IPS-NIHi11 (cell line): ENCODE measurements at regions not wholly inside any gene's neighbourhood (a gene's known extent, or its start where the extent isn't known, plus 50 kb on each side); places are given as distances from the start of the nearest gene placed in this dataset.

Source experiments
- DNase-seq: peaks from one replicate; pipeline ENCODE4 v3.0.0; 2012; ENCODE audit warnings: mixed read lengths, low spot score

DNA sequence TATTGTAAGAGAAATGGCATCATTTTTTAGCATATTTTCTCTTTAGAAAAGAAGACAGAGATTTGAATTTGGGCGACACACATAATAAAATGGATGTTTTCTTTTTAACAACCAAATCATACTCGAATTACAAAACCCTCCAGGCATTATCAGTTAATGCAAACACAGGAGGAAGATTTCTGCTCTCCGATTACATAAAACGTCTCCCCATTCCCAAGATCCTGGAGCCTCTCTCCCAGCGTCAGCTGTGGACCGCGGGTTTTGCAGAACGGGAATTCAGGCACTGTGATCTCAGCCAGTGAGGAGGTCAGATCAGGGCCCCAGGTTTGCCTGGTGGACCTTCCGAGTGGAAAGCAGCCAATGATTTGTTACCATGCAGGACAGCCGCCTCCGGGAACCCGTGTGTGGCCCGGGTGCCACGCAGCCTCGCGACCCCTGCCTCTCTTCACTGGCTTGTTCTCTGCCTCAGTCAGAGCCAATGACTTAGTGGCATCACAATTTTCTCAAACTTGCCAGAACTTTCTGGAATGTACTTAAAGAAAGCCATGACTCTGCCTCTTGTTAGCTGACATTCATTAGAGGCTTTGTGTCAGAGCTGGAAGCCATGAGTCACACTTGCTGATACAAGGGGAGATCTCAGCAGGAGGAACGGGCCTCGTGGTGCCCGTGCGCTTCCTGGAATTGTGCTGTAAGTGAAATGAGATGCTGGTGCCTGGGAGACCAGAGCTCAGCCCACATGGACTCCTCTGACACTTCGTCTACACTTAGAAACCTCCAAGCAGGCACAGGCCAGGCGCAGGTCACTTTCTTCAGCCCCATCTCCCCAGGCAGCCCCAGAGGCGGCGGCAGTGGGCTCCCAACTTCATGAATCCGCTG, 246.1 kb downstream of the KLF6 start:
- DNase-seq = no peak

DNA sequence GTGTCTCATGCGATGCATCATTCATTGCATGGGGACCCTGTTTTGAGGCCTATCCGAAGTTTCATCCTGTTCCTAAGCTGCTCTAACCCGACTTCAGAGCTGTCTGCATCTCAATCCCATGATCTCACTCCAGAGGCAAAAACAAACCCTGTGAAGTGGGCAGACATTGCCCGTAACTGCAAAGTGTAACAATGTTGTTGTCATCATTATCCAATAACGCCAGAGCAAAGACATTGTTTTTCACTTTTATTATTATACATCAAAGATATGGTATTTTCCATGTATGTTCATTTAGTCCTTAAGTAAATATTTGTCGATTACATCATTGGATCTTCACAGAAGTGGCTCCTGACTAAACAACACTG, 246.7 kb downstream of the KLF6 start:
- DNase-seq = no peak

DNA sequence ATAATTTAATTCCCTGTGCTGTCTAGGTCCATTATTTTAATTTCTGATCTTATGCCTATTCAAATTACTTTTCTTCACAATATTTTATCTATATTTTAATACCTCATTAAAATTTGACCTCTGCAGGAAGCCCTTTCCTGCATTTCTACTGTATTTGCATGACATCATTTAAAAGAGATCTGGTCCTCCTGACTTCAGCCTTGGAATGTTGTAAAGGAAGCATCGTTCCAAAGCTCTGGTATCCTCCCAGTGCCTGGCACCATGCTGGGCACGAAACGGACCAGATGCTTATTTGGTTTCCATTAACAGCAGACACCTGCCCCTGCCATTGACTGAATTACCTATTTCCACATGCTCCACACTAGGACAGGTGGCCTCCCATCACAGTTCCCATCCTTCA, 247.5 kb downstream of the KLF6 start:
- DNase-seq = no peak

DNA sequence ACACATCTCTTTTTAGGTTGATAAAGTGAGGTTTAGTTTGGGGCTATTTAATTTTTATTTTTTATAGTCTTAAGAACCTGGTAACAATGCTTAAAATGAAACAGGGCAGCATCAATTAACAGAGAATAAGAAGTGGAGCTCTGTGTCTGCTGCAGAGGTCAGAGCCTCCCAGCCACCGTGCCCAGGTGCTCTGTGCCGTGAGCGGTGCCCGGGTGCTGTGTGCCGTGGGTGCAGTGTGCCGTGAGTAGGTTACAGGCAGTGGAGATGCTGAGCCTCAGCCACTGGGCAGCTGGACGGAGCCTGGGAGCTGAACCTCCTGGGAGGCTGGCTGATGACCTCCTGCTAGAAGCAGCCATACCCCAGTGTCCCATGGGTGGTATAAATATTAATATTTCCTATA, 250.0 kb downstream of the KLF6 start:
- no peak for DNase-seq

DNA sequence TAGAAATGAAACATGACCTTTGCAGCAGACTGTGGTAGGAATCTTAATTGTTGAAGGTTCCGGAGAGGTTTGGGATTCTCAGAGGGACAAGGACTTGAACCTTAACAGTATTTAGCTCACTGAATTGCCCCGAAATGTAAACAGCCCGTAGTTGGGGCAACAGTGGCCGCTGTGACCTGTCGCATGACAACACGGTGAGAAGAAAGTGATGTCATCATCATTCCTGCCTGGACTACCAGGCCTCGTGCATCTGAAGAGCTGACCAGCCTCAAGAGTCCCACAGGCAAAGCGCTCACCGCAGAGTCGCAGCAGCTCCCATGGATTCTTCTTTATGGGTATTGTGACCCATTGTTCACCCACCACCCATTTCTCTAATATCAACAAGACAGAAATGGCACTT, 250.6 kb downstream of the KLF6 start:
- no peak for DNase-seq

DNA sequence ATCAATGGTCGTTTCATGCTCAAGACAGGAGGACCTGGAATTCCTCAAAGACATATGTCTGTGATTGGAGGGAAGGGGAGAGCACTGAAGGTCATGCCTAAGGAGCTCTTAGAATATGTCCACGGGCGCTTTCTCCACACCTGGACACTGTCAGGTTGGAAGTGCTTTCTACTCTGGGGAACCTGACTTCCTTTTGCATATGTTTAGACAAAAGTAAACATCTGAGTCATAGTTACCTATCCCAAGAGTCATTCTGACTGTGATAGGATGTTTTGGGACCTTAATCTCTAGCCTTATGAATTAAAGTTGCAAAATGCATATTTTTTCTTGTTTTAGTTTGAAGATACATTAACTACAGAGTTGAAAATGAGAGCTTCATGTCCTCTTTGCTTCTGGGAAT, 251.7 kb downstream of the KLF6 start:
- DNase-seq = no peak

DNA sequence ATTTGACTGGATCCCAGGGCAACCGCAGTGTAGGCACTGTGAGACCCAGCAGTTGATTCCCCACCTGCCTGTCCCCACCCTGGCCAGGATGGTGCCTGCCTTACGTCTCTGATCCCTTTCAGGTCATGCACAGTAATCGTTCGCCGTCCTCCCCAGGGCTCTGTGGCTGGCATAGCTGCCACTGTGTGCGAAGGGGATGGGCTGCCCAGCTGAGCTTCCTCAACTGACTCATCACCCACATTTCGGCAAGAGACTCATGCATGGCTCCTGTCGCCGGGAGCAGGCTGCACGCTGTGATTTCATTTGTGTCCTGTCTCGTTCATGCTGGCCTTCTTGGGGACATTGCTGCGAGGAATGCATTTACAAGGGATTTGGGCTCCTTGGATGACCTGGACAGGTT, 252.4 kb downstream of the KLF6 start:
- no peak for DNase-seq

DNA sequence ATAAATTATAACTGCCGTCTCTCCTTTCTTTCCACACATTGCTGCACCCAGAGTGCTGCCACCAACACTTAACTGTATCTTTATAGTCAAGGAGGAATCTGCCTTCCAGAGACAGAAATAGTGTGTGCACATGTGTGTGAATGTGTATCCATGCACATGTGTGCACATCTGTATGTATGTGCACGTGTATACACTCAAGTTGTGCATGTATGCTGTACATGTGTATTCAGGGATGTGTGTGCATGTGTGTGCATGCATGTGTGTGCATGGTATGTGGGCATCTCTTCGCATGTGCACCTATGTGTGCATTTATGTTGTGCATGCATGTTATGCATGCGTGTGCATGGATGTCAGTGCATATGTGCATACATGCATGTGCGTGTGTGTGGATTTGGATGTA, 253.3 kb downstream of the KLF6 start:
- no peak for DNase-seq

DNA sequence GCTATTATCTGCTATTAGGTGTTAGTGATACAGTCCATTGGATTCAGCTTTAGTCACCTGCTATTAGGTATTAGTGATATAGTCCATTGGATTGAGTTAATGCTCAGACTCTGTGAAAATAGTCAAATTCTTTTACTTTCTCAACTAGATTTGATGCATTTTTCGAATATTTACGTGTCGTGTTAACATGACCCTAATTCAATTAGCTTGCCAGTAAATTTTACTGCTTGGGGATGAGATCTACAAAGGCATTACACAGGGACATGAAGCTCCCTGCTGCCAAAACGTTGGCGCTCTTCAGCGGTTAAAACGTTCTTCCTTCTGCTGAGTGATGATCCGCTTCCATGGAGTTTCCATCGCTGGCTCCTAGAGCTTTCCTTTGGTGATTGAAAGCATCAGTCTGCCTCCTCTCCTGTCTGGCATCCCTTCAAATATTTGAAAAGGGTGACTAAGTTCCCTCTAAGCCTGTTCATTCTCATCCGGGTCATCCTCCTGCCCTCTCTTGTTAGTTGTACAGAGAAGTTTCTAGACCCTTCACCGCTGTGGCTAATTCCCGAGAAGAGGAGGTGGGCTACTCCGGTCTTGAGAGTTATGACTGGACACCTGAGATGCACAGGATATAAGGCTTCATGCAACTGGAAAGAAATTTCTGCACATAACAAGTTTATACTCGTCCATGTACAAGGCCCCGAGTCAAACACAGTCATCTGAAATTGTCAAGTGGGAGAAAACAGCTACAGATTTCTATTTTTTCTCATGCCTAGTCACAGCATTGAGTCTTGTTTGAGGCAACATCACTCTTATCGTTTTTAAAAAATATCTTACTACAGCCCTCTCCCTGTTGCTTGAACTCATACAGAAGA, 254.0 kb downstream of the KLF6 start:
- no peak for DNase-seq

DNA sequence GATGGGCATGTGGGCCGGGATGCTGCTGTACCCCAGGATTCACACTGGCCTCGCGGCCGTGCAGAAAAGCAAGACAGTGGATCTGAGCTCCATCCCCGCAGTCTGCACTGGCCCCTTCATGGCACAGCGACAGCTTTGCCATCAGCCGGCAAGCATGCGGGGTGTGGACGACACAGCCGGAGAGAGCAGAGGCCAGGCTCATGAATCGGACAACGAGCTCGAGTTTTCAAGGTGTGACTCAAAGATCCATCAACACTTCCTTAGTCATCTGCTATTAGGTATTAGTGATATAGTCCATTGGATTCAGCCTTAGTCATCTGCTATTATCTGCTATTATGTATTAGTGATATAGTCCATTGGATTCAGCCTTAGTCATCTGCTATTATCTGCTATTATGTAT, 254.7 kb downstream of the KLF6 start:
- no peak for DNase-seq

DNA sequence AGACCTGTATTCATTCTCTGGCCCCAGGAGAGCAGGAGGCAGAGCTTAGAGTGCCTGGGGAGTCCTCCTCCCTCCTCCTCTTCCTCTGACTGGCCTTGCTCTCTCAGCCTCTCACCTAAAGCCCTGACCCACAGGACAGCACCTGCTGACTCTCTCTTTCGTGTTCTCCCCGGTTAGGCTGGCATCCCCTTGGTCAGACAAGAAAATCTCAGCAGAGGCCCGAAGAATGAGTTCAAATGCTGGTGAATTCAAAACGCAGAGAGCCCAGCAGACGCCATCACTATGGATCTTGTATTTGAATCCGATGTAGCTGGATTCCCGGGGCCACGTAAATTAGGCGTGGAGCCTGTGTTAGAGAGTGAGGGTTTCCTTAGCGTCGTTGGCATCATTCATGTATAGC, 255.3 kb downstream of the KLF6 start:
- DNase-seq = no peak

DNA sequence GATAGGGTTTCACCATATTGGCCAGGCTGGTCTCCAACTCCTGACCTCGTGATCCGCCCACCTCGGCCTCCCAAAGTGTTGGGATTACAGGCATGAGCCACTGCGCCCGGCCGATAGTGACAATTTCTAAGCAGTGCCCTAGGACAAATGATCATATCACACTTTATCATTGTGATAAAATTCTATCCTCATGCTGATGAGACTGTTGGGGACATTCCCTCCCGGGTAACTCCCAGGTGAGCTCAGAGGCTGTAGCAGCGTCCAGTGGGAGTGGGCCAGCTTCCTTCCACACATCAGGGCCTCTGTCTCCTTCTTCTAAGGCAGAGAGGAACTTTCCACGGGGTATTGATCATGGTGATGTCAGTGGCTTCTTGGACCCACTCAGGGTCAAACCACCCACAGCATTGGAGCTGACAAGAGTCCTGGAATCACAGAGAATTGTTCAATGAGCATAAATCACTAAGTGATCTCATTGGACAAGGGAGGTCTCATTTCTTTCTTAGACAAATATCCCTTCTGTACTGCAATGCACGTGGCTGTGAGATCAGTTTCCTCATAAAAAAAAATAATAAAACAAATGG, 256.1 kb downstream of the KLF6 start:
- no peak for DNase-seq

DNA sequence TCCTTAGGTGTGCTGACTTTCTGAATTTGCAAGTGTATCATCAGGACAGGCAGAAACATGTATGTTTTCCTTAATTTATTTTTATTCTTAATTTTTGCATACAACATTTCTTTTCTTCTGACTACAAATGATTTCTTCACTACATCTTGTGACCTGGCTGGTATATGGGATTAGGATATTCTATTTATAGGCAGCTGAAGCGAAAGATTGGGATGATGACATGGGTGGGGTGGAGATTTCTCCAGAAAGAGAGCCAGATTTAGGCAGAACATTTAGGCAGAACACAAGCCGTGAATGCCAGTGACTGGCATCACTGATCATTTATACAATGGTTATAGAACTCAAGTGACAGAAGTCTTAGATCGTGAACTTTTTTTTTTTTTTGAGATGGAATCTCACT, 256.7 kb downstream of the KLF6 start:
- DNase-seq = no peak

DNA sequence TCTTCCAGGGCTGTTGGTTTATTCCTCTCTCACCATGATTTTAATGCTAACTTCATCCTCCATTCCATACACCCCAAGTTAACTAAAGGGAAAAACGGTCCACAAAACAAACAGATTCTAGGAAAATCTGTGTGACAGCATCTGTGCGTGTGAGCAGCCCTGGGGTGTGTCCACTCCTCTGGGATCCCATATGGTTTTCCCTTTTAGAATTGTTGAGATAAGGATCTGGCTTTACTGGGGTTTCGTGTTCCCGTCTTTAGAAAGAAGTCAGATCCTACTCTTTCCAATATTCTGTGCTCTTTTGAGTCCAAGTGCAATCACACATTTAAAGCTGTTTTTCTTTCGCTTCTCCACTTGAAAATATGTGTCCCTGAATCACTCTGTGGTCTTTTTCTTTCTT, 257.1 kb downstream of the KLF6 start:
- no peak for DNase-seq

DNA sequence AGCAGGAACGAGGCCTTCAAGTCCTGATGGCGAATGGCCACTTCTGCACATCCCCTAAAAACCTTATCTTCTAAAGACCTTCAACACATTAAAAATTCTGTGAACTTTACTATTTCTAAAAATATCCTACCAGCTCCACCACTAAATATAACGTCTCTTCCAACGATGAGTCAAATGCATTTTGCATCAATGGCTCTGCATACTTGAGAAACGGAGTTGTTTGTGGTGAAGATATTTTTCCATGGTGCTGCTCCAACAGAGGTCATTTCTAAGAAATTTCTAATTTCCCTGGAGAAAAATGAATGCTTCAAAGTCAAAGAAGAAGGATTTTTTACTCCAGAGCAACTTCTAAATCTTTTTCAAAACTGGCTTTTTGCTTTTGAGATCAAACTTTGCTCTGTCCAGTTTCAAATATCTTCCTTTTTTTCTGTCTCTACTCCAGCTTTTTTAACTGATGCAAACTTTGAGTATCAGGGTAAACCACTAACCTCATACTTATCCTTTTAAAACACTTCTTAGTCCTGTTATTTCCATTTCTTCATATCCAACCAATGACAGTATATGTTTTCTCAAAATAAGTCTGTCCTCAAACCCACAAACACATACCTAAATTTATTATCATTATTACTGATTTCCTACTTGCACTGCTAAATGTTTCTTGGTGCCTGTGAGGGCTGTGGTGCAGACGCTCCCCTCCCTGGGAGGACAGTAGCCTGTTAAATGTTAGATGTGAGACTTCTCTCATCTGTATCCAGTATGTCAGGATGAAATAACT, 258.1 kb downstream of the KLF6 start:
- no peak for DNase-seq

DNA sequence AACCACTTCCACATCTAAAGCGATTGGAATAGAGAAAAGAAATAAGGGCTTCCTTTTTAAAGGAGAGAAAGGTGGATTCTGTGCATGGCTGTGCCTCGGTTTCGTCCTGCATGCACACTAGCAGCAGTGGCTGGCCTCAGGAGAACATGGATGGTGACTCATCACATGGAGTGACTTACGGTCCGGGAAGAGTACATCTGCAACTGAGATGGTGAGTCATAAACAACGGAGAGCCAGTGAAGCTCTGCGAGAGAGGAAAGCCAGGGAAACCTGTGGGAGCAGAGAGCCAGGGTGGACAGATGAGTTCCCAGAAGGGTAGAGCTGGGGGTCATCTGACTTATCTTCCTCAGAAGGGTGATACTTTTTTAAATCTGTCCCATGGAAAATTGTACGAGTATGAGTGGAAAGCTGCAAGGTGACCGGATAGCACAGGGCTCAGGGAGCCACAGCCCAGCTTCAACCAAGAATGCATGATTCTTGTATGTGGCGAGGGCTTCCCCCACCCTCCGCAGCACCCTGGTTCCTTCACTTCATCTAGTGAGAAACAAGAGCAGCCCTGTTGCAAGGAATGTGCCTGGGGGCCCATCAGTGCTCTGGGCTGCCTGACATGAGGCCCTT, 259.1 kb downstream of the KLF6 start:
- no peak for DNase-seq

DNA sequence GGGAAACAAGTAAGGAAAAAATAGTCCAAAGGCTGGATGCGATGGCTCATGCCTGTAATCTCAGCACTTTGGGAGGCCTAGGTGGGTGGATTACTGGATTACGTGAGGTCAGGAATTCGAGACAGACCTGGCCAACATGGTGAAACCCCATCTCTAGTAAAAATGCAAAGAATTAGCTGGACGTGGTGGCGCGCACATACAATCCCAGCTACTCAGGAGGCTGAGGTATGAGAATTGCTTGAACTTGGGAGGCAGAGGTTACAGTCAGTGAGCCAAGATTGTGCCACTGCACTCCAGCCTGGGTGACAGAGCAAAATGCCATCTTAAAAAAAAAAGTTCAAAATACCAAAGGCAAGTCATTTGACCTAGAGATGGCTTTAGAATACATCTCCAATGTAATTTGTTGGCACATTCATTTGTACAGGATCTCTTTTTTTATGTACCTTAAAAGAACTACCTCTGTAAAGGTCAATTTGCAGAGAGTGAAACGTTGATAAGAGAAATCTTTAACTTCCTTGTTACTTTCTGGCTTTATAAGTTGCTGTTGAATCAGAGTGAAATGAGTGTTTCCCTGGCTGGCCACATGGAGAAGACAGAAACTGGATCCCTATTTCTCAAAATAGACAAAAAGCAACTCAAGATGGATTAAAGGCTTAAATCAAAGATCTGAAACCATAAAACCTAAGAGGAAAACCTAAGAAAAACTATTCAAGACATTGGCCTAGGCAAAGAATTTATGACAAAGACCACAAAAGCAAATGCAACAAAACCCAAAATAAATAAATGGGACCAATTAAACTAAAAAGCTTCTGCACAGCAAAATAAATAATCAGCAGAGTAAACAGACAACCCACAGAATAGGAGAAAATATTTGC, 260.7 kb downstream of the KLF6 start:
- no peak for DNase-seq

DNA sequence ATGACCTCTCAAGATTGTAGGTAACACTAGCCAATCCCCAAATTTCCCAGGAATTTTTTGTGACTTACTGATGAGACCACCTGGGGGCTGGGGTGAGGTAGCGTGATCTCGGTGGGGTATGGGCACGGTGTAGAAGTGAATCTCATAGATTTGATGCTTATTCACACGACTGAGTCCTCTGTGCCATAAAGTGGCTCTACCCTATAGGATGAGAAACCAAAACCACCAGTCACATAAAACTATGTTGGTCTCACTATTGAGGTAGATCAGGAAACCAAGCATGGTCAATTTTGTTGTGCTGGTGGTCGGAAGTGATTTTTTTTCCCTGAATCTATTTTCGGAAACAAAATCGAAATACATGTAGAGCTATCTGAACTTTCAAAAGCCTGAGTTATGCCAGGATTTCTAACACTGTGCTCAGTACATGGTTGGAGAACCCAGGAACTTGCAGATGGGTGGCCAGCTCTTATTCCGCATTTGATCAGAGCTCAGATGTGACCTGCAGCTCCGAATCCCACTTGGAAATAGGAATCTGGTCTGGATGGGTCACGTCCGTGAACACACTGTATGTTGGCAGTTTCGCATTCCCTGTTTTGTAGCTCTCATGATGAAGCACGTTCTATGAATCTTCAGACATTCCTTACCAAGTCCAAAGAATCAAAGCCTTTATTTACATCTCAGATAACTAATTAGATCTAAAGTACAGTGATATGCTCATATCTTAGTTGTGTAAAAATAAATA, 261.5 kb downstream of the KLF6 start:
- no peak for DNase-seq

DNA sequence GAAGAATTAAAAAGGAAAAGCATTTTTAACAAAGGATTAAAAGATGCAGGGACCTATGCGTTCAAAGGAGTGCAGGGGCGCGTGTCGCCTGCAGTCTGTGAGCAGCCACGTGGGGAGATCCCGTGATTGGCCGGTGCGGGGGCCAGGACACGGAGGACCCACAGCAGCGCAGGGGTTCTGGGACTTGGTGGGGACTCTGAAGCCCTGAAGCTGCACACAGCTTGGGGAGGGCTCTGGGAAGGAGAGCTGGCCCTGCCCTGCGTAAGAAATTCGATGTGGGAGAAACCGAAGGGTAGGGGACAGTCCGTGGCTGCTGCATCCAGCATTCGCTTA, 268.1 kb downstream of the KLF6 start:
- DNase-seq = no peak

DNA sequence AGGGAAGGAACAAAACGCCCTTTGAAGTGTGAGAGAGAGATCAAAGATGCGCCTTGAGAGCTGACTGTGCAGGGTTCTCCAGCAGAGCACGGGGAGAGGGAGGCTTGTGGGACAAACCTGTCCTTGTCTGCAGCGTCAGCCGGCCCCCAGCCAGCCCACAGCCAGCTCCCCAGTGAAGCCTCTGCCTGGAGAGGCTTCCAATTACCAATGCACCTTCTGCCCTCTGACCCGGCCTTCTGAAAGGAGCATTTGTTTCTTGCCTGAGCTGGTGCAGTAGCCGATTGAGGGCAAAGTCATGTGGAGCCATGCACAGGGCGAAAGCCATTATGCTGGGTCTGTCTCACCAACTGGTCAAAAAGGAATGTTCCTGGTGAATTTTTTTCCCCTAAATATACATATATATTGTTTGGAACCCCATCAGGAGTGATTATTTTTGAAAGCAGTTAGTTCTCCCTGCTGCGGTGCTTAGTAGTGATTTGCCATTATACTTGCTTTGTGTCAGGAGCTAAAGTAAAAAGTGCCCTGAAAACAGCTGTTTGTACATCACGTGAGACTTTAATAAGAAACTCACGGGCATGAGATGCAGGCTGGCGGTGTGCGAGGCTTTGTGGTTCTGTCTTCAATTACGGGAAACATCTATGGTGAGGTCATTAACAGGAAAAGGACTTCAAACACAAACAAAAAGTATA, 268.6 kb downstream of the KLF6 start:
- no peak for DNase-seq
